Adrenal gland (tissue), 5 donors: ENCODE measurements at regions not wholly inside any gene's neighbourhood (a gene's known extent, or its start where the extent isn't known, plus 50 kb on each side); places are given as distances from the start of the nearest gene placed in this dataset.

ENCODE experiments used
- CTCF ChIP-seq, 6 experiments: fragments of 450-650 bp in 4 of 6; fragments of 200-600 bp in 2 of 6; sonication (generic) in 1 of 6; IDR thresholded peaks; 1 replicate in 5 of 6; 2 replicates in 1 of 6; pipeline versions ENCODE4 v1.5.1 to v1.8.0; 2016 to 2021; ENCODE audit warnings: antibody characterized with exemption in 6 of 6, mild to moderate bottlenecking in 2 of 6, moderate library complexity in 1 of 6
- POLR2A ChIP-seq, 2 donors: fragments of 450-650 bp; IDR thresholded peaks; one replicate each; pipeline ENCODE4 v1.6.1; 2017; ENCODE audit warnings: antibody characterized with exemption in 2 of 2, mild to moderate bottlenecking in 2 of 2, moderate library complexity in 1 of 2
- donor health status: DM: no; HTN: no; CAD: no.

GRCh38 chr18:73286584-73286983 lies 418.8 kb upstream of the NETO1 start:
- no peak for TF ChIP-seq CTCF (IDR thresholded peaks at IDR 0.05)
- TF ChIP-seq POLR2A (IDR thresholded peaks at IDR 0.05): no peak
